MM.1S (cell line): ENCODE measurements at regions not wholly inside any gene's neighbourhood (a gene's known extent, or its start where the extent isn't known, plus 50 kb on each side); places are given as distances from the start of the nearest gene placed in this dataset.

Experiments used
- DNase-seq: peaks from one replicate; pipeline ENCODE4 v3.0.0-alpha.2; 2015
- H2AFZ ChIP-seq: fragments of 300-600 bp; sonication (generic); 2 replicates; pipeline ENCODE4 v1.6.0; 2016; ENCODE audit warnings: antibody characterized with exemption, low read length
- H3F3A ChIP-seq: fragments of 300-600 bp; sonication (generic); 2 replicates; pipeline ENCODE4 v1.6.1; 2016; ENCODE audit warnings: mild to moderate bottlenecking, antibody characterized with exemption, low read length, moderate library complexity, mixed read lengths; ENCODE audit not compliant: insufficient read depth
- H3K27ac ChIP-seq: fragments of 300-600 bp; sonication (generic); 2 replicates; pipeline ENCODE4 v1.5.1; 2016; ENCODE audit warnings: mild to moderate bottlenecking, low read length
- H3K27me3 ChIP-seq: fragments of 300-600 bp; sonication (generic); replicated peaks from 2 replicates; pipeline ENCODE4 v1.6.0; 2016; ENCODE audit warnings: low read length; ENCODE audit not compliant: insufficient read depth
- H3K36me3 ChIP-seq: fragments of 300-600 bp; sonication (generic); replicated peaks from 2 replicates; pipeline ENCODE4 v1.6.1; 2016; ENCODE audit warnings: mild to moderate bottlenecking, low read length, mixed read lengths; ENCODE audit not compliant: insufficient read depth
- H3K4me1 ChIP-seq: fragments of 300-600 bp; sonication (generic); 2 replicates; pipeline ENCODE4 v1.6.1; 2016; ENCODE audit warnings: low read length, mixed read lengths
- H3K4me2 ChIP-seq: fragments of 300-600 bp; sonication (generic); 2 replicates; pipeline ENCODE4 v1.6.0; 2016; ENCODE audit warnings: low read depth, low read length
- H3K4me3 ChIP-seq: fragments of 300-600 bp; sonication (generic); 2 replicates; pipeline ENCODE4 v1.5.1; 2016; ENCODE audit warnings: low read length, mixed read lengths
- H3K79me2 ChIP-seq: fragments of 300-600 bp; sonication (generic); 2 replicates; pipeline ENCODE4 v1.6.1; 2016; ENCODE audit warnings: mixed run types, low read length, mixed read lengths
- H3K9ac ChIP-seq: fragments of 300-600 bp; sonication (generic); 2 replicates; pipeline ENCODE4 v1.6.1; 2016; ENCODE audit warnings: low read length, mixed read lengths
- H3K9me2 ChIP-seq: fragments of 300-600 bp; sonication (generic); replicated peaks from 2 replicates; pipeline ENCODE4 v1.6.1; 2016; ENCODE audit warnings: mild to moderate bottlenecking, low read length, mixed read lengths; ENCODE audit not compliant: insufficient read depth
- H3K9me3 ChIP-seq: fragments of 300-600 bp; sonication (generic); replicated peaks from 2 replicates; pipeline ENCODE4 v1.6.1; 2016; ENCODE audit warnings: mild to moderate bottlenecking, low read length, mixed read lengths; ENCODE audit not compliant: insufficient read depth
- H4K20me1 ChIP-seq: fragments of 300-600 bp; sonication (generic); 2 replicates; pipeline ENCODE4 v1.6.1; 2016; ENCODE audit warnings: mild to moderate bottlenecking, low read length, moderate library complexity, mixed read lengths; ENCODE audit not compliant: insufficient read depth
- CTCF ChIP-seq: fragments of 300-600 bp; sonication (generic); IDR thresholded peaks from 2 replicates; pipeline ENCODE4 v1.5.1; 2016; ENCODE audit warnings: antibody characterized with exemption, low read length, mixed read lengths
- EZH2 ChIP-seq: fragments of 300-600 bp; sonication (generic); optimal IDR thresholded peaks from 2 replicates; pipeline ENCODE3; 2017; ENCODE audit warnings: low read depth, mild to moderate bottlenecking, antibody characterized with exemption, low read length, mixed read lengths
- EZH2phosphoT487 ChIP-seq: fragments of 300-600 bp; sonication (generic); IDR thresholded peaks from 2 replicates; pipeline ENCODE4 v1.6.1; 2018; ENCODE audit warnings: antibody characterized with exemption, low read length

GRCh38 chr1:30611741-30612309 is 111.6 kb downstream of the MATN1 start:
- no peaks in the 10 kb centered on the region for H4K20me1 ChIP-seq
- no peak overlapping the region for H3K27ac ChIP-seq
- H3K9ac ChIP-seq, result no peak overlapping the region
- no peaks in the 10 kb centered on the region for H3K9me2 ChIP-seq
- no peaks in the 10 kb centered on the region for H3K36me3 ChIP-seq
- H3K4me1 ChIP-seq, result no peaks in the 10 kb centered on the region
- no peak for TF ChIP-seq EZH2
- H3K4me3 ChIP-seq, result no peak overlapping the region
- no peaks in the 10 kb centered on the region for H3F3A ChIP-seq
- H3K4me2 ChIP-seq, result no peak overlapping the region
- DNase-seq, result no peak
- H3K9me3 ChIP-seq, result no peaks in the 10 kb centered on the region
- no peaks in the 10 kb centered on the region for H3K79me2 ChIP-seq
- H2AFZ ChIP-seq, result no peak overlapping the region
- H3K27me3 ChIP-seq, result peaks cover 83% of the 10 kb centered on the region

GRCh38 chr1:30610917-30611316 is 112.5 kb downstream of the MATN1 start:
- H3K79me2 ChIP-seq, result no peaks in the 10 kb centered on the region
- no peaks in the 10 kb centered on the region for H3K9me3 ChIP-seq
- H3K4me2 ChIP-seq, result no peak overlapping the region
- no peak overlapping the region for H3K27ac ChIP-seq
- H3K9me2 ChIP-seq, result no peaks in the 10 kb centered on the region
- TF ChIP-seq CTCF (no peak), EZH2phosphoT487 (no peak), EZH2 (no peak)
- DNase-seq, result no peak
- H3K36me3 ChIP-seq, result no peaks in the 10 kb centered on the region
- no peak overlapping the region for H2AFZ ChIP-seq
- no peaks in the 10 kb centered on the region for H3F3A ChIP-seq
- H3K4me1 ChIP-seq, result no peaks in the 10 kb centered on the region
- H3K27me3 ChIP-seq, result peaks cover 83% of the 10 kb centered on the region
- no peak overlapping the region for H3K4me3 ChIP-seq
- no peaks in the 10 kb centered on the region for H4K20me1 ChIP-seq
- H3K9ac ChIP-seq, result no peak overlapping the region

- no peak overlapping the region for H3K4me2 ChIP-seq
- no peak for DNase-seq
- TF ChIP-seq CTCF (no peak), EZH2phosphoT487 (no peak), EZH2 (no peak)
- H3K9ac ChIP-seq, result no peak overlapping the region
- H2AFZ ChIP-seq, result no peak overlapping the region
- H3K4me3 ChIP-seq, result no peak overlapping the region
- peaks cover 83% of the 10 kb centered on the region for H3K27me3 ChIP-seq
- no peaks in the 10 kb centered on the region for H3K9me2 ChIP-seq
- H3K4me1 ChIP-seq, result no peaks in the 10 kb centered on the region
- no peak overlapping the region for H3K27ac ChIP-seq
- H3F3A ChIP-seq, result no peaks in the 10 kb centered on the region
- no peaks in the 10 kb centered on the region for H4K20me1 ChIP-seq
- H3K79me2 ChIP-seq, result no peaks in the 10 kb centered on the region
- no peaks in the 10 kb centered on the region for H3K36me3 ChIP-seq
- H3K9me3 ChIP-seq, result no peaks in the 10 kb centered on the region
These were observed 113.4 kb downstream of the MATN1 start for GRCh38 chr1:30609999-30610345.

GRCh38 chr1:30609336-30609998 is 113.9 kb downstream of the MATN1 start:
- no peaks in the 10 kb centered on the region for H3F3A ChIP-seq
- H3K4me1 ChIP-seq, result no peaks in the 10 kb centered on the region
- H3K9me2 ChIP-seq, result no peaks in the 10 kb centered on the region
- no peak overlapping the region for H3K9ac ChIP-seq
- H3K4me3 ChIP-seq, result no peak overlapping the region
- H3K9me3 ChIP-seq, result no peaks in the 10 kb centered on the region
- DNase-seq, result no peak
- no peak overlapping the region for H3K27ac ChIP-seq
- no peaks in the 10 kb centered on the region for H3K36me3 ChIP-seq
- H3K4me2 ChIP-seq, result no peak overlapping the region
- no peak overlapping the region for H2AFZ ChIP-seq
- no peaks in the 10 kb centered on the region for H3K79me2 ChIP-seq
- TF ChIP-seq CTCF, result no peak
- TF ChIP-seq EZH2phosphoT487, result no peak
- TF ChIP-seq EZH2, result no peak
- H3K27me3 ChIP-seq, result peaks cover 86% of the 10 kb centered on the region
- H4K20me1 ChIP-seq, result no peaks in the 10 kb centered on the region
